ENCODE measurements at regions not wholly inside any gene's neighbourhood (a gene's known extent, or its start where the extent isn't known, plus 50 kb on each side); places are given as distances from the start of the nearest gene placed in this dataset.
A peak's percentile ranks its signal among the peaks of the same experiment; 100 is the strongest.

DNA sequence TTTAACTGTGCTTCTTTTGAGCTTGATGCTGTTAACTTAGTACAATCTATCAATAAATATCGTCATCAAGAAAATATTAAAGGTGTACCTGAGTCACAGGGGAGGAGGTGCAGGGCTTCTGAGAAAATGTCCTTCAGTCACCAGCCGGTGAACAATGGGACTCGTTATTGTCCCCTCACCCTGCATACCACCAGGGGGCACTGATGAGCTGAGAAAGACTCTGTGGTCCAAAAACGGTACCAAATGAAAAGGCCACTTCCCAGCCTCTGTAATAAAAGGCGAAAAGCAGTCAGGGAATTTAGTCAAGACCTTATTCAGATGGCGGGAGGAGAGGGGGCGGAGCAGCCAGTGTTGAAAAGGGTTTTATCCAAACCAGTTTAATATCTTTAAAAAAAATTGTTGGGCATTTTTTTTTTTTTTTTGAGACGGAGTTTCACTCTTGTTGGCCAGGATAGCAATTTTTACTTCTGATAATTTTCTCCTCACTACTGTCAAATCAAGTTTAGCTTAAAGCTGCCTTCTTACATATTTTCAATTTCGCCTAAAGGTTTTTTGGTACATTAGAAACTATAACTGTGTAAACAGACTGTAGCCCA, 271.9 kb upstream of the ADAMTS16 start:
- TF ChIP-seq ZFP36 (IDR thresholded peaks at IDR 0.05; ENCODE audit: borderline replicate concordance, partially characterized antibody): no peak
- TF ChIP-seq, protein P1, sequence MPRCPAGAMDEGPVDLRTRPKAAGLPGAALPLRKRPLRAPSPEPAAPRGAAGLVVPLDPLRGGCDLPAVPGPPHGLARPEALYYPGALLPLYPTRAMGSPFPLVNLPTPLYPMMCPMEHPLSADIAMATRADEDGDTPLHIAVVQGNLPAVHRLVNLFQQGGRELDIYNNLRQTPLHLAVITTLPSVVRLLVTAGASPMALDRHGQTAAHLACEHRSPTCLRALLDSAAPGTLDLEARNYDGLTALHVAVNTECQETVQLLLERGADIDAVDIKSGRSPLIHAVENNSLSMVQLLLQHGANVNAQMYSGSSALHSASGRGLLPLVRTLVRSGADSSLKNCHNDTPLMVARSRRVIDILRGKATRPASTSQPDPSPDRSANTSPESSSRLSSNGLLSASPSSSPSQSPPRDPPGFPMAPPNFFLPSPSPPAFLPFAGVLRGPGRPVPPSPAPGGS (IDR thresholded peaks at IDR 0.05): no peak
- no peak for TF ChIP-seq HOXA7 (CRISPR knock-in tag; IDR thresholded peaks at IDR 0.05)
- no peak for TF ChIP-seq EHMT2 (IDR thresholded peaks at IDR 0.05; ENCODE audit: low read depth)
- peak; percentile 68 to 75 for TF ChIP-seq RAD21 (conservative IDR thresholded peaks at IDR 0.05 in 1 of 2, IDR thresholded peaks at IDR 0.05 in 1 of 2)
- TF ChIP-seq CTCF (IDR thresholded peaks at IDR 0.05): peak; percentile 69
- peak; percentile 69 for TF ChIP-seq SMC3 (IDR thresholded peaks at IDR 0.05)
- no peaks in the 10 kb centered on the region for H3K4me1 ChIP-seq
- DNase-seq (ENCODE audit: low read depth in 1 of 2, low spot score in 1 of 2): peak; percentile 52 to 76
- peak overlapping the region; percentile 47; the same call in 2 of the 3 replicates for H3K4me2 ChIP-seq
- no peak overlapping the region for H3K4me3 ChIP-seq
- peak; percentile 82 to 89 for ATAC-seq
- FAIRE-seq: no peak
- H3K9me3 ChIP-seq: no peaks in the 10 kb centered on the region
- CTCF ChIA-PET: interaction anchor here (0.6 to 4.7 kb wide), 17 partner anchors 8 to 1965 kb away, joined by 3 to 42 read pairs (median 4); no protein-coding TSS in a partner anchor
- WGBS (ENCODE audit: missing lambda C conversion rate): 9% methylated on average over 9 of the region's 9 CpGs
- H3K27ac ChIP-seq: no peak overlapping the region
- POLR2A ChIA-PET: no interaction called here

DNA sequence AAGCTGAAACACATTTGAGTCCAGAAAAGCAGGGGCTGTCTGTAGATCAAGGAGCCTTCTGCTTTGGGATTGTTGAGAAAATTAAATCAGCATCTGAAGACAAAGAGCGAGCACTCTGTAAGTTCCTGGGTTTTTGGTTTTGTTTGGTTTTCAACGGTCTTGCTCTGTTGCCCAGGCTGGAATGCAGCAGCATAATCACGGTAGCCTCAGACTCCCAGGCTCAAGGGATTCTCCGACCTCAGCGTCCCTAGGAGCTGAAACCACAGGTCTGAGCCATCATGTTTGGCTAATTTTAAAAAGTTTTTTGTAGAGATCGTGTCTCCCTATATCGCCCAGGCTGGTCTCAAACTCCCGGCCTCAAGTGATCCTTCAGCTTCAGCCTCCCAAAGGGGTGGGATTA, 266.5 kb upstream of the ADAMTS16 start:
- ChIA-PET CTCF (interaction anchor here (0.8 to 10.3 kb wide), 4 partner anchors 11 to 546 kb away, joined by 3 to 234 read pairs (median 4); partner anchors contain the start of gene ICE1), POLR2A (no interaction called here)
- no peaks in the 10 kb centered on the region for H3K9me3 ChIP-seq
- no peak for TF ChIP-seq KDM1A (IDR thresholded peaks at IDR 0.05; ENCODE audit: low read depth)
- TF ChIP-seq ESRRA (IDR thresholded peaks at IDR 0.05; ENCODE audit: borderline replicate concordance, low read length): no peak
- TF ChIP-seq, protein P2, sequence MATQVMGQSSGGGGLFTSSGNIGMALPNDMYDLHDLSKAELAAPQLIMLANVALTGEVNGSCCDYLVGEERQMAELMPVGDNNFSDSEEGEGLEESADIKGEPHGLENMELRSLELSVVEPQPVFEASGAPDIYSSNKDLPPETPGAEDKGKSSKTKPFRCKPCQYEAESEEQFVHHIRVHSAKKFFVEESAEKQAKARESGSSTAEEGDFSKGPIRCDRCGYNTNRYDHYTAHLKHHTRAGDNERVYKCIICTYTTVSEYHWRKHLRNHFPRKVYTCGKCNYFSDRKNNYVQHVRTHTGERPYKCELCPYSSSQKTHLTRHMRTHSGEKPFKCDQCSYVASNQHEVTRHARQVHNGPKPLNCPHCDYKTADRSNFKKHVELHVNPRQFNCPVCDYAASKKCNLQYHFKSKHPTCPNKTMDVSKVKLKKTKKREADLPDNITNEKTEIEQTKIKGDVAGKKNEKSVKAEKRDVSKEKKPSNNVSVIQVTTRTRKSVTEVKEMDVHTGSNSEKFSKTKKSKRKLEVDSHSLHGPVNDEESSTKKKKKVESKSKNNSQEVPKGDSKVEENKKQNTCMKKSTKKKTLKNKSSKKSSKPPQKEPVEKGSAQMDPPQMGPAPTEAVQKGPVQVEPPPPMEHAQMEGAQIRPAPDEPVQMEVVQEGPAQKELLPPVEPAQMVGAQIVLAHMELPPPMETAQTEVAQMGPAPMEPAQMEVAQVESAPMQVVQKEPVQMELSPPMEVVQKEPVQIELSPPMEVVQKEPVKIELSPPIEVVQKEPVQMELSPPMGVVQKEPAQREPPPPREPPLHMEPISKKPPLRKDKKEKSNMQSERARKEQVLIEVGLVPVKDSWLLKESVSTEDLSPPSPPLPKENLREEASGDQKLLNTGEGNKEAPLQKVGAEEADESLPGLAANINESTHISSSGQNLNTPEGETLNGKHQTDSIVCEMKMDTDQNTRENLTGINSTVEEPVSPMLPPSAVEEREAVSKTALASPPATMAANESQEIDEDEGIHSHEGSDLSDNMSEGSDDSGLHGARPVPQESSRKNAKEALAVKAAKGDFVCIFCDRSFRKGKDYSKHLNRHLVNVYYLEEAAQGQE (IDR thresholded peaks at IDR 0.05): no peak
- no peak for TF ChIP-seq TFCP2L1 (CRISPR knock-in tag; IDR thresholded peaks at IDR 0.05)
- TF ChIP-seq ATOH8 (CRISPR knock-in tag; IDR thresholded peaks at IDR 0.05; ENCODE audit: low read depth): no peak
- TF ChIP-seq ZFP36 (IDR thresholded peaks at IDR 0.05; ENCODE audit: borderline replicate concordance, partially characterized antibody): no peak
- TF ChIP-seq HOXA7 (CRISPR knock-in tag; IDR thresholded peaks at IDR 0.05): no peak
- TF ChIP-seq MYC (IDR thresholded peaks at IDR 0.05; ENCODE audit: borderline replicate concordance, low read length): no peak
- no peak for TF ChIP-seq RFX5 (IDR thresholded peaks at IDR 0.05)
- TF ChIP-seq, protein P3, sequence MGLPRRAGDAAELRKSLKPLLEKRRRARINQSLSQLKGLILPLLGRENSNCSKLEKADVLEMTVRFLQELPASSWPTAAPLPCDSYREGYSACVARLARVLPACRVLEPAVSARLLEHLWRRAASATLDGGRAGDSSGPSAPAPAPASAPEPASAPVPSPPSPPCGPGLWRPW (IDR thresholded peaks at IDR 0.05): no peak
- TF ChIP-seq FOSL2 (IDR thresholded peaks at IDR 0.05): no peak
- no peak for TF ChIP-seq FOSL2 (CRISPR knock-in tag; IDR thresholded peaks at IDR 0.05)
- TF ChIP-seq, protein P4, sequence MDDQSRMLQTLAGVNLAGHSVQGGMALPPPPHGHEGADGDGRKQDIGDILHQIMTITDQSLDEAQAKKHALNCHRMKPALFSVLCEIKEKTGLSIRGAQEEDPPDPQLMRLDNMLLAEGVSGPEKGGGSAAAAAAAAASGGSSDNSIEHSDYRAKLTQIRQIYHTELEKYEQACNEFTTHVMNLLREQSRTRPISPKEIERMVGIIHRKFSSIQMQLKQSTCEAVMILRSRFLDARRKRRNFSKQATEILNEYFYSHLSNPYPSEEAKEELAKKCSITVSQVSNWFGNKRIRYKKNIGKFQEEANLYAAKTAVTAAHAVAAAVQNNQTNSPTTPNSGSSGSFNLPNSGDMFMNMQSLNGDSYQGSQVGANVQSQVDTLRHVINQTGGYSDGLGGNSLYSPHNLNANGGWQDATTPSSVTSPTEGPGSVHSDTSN (IDR thresholded peaks at IDR 0.05): no peak
- no peak for TF ChIP-seq RNF2 (IDR thresholded peaks at IDR 0.05; ENCODE audit: borderline replicate concordance, low read depth)
- TF ChIP-seq CHD2 (IDR thresholded peaks at IDR 0.05; ENCODE audit: low read length, partially characterized antibody): no peak
- FAIRE-seq (no peak), ATAC-seq (no peak), DNase-seq (ENCODE audit: low read depth in 1 of 2, low spot score in 1 of 2) (no peak)
- no peaks in the 10 kb centered on the region for H3K4me1 ChIP-seq
- no peak overlapping the region for H3K4me3 ChIP-seq
- H3K4me2 ChIP-seq: no peak overlapping the region
- 22% methylated on average over 8 of the region's 8 CpGs for WGBS (ENCODE audit: missing lambda C conversion rate)
- no peak overlapping the region for H3K27ac ChIP-seq
